Stromal cell of bone marrow (primary cell): ENCODE measurements at regions not wholly inside any gene's neighbourhood (a gene's known extent, or its start where the extent isn't known, plus 50 kb on each side); places are given as distances from the start of the nearest gene placed in this dataset.
"Not testable (repeated sequence)": the region's sequence is repeated elsewhere in the genome, so short reads cannot be mapped to it uniquely, and the experiment has no call there.

ENCODE experiments used
- DNase-seq: peaks from one replicate; pipeline ENCODE4 v3.0.0-alpha.2; 2012; ENCODE audit warnings: low read depth

DNA sequence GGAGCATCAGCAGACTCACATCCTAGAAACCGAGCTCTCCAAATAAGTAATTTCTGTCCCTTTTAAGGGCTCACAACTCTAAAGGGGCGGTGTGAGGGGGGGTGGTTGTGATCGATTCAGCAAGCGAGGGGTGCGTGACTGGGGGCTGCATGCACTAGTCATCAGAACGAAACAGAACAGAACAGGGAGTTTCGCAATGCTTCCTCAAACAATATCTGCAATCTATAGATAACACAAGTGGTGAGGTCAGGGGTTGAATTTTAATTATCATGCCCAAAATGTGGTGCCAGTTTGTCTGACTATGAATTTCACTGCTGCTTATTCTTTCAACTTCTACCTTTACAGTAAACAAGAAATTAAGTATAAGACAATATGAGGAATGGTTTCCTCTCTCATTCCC is 1003.0 kb upstream of the NCAM2 start:
- no peak for DNase-seq

DNA sequence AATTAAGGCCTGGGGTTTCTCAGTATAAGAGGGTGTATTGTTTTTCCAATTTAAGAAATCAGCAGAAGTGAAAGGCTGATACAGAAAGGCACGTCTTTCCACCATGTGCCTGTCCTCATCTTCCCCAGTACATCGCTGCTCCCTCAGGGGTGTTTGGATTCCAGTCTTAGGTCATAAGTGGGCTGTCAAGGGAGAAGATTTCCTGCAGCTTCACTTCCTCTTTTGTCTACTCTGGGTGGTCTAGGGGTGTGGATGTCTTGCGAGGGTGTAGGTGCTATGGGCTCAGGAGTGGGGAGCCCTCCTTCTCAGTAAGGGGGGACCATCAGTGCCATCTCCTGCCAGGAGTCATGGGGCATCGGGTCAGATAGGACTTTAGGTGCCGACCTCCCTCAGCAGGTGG is 999.8 kb upstream of the NCAM2 start:
- DNase-seq = no peak

DNA sequence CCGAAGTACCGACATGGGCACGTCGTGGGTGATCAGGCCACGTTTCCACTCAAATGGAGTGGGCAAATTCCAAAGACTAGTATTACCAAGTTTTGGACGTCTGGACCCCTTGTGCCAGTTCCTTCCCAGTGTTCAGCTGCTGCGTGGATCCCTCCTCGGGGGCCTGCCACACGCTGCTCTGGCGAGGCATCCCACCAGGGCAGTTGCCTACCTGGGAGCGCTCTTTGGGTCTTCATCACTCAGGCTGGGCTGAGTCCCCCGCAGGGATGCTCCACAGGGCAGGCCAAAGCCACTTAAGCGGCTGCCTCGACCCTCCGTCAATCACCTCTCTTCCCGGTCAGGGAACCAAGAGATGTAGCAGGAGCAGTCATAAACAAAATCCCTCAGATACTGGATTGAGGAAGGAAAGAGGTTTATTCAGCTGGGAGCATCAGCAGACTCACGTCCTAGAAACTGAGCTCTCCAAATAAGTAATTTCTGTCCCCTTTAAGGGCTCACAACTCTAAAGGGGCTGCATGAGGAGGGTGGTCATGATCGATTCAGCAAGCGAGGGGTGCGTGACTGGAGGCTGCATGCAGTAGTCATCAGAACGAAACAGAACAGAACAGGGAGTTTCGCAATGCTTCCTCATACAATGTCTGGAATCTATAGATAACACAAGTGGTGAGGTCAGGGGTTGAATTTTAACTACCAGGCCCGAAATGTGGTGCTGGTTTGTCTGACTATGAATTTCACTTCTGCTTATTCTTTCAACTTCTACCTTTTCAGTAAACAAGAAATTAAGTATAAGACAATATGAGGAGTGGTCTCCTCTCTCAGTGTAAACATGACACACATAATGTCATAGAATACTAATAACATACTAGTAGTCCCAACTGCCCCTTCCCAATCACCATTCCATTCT is 998.6 kb upstream of the NCAM2 start:
- DNase-seq = no peak

DNA sequence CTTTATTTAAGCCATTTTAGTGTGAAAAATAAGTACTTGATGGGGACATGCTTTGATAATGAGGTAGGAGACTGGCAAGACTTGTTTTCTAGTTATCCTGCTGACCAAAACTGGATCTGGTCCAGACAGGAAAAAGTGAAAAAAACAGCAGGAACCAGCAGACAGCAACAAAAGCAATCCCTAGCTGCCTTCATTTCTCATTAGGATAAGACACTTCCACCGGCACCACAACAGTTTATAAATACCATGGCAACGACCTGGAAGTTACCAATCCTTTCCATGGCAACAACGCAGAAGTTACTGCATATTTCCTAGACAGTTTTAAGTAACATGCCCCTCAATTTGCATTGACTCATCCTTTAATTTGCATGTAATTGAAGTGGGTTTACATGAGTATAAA is 993.8 kb upstream of the NCAM2 start:
- DNase-seq = no peak

DNA sequence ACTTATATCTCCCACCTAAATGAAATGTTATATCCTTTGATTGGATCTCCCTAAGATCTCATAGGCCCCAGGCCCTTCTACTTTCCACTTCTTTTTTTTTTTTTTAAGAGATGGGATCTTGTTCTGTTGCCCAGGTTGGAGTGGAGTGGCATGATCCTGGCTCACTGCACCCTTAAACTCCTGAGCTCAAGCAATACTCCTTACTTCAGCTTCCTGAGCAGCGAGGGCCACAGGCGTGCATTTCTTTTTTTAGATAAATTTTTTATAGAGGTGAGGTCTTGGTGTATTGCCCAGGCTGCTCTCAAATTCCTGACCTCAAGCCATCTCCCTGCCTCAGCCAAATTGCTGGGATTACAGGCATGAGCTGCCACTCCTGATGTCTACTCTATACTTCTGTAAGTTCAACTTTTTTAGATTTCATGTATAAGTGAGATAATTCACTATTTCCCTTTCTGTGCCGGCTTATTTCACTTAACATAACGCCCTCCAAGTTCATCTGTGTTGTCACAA is 987.5 kb upstream of the NCAM2 start:
- no peak for DNase-seq

DNA sequence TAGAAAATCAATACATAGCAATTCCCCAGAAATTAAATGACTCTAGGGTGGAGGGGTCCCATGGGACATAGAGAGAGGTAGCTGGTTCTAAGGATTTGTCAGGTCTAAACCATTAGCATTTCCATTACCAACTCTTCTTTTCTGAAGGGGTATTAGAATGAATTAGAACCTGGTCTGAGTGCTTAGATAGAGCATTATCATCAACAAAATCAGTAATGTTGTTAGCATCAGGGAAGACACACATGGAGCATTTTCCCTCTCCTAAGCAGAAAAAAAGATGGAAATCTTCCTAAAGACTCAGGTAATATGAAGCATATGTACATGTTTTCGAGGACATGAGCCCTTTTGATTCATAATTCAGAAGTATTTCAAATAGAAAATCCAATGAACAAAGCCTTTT is 984.4 kb upstream of the NCAM2 start:
- no peak for DNase-seq

DNA sequence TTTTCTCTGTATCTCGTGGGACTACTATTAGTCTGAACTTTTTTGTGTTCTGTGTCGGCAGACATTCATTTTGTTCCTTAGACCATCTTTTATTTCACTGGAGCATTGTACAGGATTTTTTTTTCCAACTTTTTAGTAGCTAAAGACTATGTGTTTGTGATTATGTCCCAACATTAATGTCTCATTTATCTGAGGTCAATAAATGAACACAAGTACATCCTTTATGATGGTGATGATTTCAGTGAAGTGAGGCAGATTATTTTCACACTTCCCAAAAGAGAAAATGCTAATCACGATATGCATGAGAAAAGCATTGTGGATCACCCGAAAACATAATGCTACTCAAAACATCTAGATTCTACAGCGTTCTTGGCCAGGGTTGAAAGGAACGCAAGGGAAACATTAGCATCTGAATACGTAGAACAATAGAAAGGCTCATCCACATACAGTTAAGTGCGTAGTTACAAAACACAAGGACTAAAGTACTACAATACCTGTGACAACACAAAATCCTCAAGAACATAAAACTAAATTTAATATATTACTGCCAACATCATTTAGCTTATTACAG is 981.7 kb upstream of the NCAM2 start:
- DNase-seq = no peak

DNA sequence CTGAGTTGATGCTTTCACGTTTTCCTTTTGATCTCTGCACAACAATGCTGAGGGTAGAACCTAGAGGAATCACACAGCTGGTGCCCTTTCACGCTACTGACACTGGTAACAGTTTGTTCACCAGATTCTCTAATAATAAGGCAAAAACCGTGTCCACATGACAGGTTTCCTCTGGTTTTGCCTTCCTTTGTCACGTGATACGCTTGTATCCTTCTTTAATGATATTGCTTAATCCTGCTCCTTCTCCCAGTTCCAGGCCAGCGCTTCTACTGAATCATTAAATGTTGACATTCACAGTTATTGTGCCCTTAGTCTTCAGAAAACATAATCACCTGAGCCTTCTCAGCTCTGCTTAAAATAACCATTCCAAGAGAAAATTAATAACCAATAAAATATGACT is 978.2 kb upstream of the NCAM2 start:
- DNase-seq = no peak

DNA sequence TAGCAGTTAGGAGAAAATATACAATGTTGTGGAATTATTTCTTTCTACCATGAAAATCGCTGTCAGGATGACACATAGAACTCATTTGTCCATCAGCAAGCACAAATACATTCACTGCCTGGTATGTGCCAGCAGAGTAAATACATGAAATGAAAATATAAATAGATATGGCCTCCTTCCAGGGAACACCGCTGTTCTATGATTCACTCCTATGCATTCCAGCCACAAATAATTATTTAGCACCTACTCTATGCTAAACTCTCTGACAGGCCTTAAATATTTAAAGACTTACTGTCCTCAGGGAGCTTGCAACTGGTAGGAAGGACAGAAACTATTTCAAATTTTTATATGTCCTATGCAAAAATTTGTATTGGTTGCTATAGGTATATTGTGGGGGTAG is 975.0 kb upstream of the NCAM2 start:
- no peak for DNase-seq

DNA sequence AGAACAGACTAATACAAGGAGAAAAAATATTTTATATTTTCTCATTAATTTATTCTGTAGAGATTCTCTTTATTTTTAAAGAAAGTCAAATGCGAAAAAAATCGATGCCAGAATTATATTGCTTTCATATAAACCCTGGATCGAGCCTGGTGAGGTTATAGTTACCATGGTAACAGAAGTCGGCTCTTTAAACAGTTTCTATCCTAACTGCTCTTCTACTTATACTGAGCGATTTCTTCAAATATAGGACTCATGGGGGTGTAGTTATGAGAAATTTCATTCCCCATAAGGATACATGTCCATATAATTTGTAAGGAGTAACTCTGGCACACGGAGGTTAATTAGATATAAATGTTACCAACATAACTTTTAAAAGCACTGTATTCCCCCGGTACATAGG is 973.5 kb upstream of the NCAM2 start:
- DNase-seq = no peak

DNA sequence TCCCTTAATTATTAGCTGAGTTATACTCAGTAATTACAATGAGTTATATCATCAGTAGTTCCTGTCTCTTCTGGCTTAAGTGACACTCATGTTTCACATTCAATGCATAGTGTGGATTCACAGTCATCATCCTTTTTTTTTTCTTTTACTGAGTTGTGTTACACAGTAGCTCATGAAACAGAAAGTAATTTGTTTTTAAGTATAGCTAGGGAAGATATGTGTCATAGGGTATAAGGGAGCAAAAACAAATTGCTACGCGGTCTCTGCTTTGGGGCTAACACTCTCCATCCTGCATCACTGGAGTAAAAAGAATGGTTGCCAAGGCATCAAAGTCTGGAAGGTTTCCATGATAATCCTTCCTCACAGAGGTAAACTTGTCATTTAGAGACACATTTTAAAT is 971.7 kb upstream of the NCAM2 start:
- DNase-seq = no peak

DNA sequence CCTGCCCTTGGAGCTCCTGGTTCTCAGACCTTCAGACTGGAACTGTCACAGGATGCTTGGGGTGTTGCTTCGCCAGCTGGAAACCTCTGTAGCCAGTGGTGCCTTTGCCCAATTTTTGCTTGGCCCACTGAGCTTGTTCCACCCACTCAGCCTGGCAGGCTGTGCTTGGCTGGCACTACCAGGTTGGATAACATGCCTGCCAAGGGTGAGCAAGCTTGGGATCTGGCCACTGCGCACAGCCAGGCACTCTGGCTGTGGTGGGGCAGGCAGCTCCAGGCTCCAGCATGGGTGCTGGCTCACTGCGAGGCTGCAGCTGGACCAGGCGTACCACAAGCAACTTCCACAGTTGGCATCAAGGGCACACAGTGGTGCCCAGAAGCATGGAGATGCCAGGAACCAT is 967.8 kb upstream of the NCAM2 start:
- no peak for DNase-seq

DNA sequence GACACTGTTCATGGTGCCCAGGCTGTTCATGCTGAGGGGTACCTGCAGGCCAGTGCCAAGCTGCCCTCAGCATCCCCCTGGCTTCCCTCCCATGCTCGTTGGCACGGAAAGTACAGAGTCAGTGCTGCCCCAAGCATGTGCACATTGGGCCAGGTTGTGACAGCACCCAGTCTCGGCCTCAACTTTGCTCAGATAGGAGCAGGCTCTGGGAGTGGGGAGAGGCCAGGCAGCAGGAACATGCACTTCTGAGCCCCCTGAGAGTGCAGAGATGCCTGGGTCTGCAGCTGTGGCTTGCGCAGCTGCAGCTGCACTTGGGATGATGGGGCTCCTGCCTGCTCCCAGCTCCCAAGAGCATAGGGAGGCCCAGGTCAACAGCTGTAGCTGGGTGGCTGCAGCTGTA is 966.4 kb upstream of the NCAM2 start:
- DNase-seq = no peak

DNA sequence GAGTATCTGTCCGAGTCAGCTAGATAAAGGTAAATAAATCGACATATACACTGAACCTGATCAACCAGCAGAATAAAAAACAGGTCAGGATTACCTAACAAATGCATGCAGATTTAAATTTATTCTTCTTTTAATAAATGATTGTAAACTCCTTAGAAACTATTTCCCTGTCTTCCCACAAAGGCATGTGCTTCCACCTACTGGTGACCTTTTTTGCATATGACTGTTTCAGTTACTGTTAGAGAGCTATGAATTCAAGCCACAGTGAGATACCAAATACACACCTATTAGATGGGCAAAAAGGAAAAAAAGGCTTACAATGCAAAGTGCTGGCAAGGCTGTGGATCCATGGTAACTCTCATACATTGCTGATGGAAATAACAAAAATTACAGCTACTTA is 957.4 kb upstream of the NCAM2 start:
- DNase-seq = no peak

DNA sequence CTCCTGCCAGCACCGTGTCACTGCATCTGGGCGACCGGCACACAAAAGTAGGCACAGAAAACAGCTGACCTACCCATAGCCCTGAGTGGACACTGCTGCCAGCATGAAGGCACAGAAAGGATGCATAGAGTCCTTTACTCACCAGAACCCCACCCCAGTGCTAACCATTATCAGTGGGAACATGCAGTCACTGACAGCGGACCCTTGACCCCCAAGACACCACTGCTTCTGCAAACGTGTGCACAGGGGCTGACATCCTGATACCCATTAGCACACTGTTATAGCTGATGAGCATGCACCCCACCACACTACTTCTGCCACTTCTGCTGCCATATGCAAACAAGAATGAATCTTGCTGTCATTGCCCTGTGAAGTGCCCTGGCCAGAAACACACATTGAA is 953.0 kb upstream of the NCAM2 start:
- DNase-seq = no peak

DNA sequence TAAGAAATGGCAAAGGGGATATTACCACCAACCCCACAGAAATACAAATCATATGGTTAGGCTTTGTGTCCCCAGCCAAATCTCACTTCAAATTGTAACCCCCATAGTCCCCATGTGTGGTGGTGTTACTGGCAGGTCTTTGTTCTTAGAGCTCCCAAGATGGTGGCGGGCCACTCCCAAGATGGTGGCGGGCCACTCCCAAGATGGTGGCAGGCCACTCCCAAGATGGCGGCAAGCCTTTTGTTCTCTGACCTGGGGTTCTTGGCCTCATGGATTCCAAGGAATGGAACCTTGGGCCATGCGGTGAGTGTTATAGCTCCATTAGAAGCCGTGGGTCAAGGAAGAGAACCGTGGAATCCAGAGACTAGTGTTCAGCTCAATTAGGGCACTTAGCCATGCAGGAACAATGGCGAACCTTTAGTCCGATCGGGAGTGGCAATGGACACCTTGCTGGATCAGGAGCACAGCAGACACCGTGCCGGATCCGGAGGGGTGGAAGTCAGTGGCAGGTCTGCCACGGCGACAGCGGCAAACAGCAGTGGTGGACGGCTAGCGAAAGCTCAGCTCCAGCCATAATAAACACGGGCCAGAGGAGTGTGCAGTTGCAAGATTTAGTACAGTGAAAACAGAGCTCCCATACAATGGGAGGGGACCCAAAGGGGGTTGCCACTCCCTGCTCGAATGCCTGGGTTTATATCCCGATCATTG is 949.9 kb upstream of the NCAM2 start:
- DNase-seq = not testable (repeated sequence)

DNA sequence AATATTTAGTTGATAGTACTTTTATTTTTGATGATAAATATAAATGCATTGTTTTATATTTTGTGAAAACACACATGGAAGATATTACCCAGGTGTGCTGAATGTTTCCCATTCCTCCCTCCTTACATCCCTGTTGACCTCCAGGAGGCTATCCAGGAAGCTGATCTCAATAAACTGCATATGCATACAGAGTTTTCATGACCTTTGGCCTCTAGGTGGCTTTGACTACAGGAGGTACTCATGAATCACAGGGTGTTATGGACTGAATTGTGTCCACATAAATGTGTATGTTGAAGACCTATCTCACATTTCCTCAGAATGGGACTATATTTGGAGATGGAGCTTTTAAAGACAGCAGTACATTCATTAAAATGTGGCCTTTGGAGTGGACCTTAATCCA is 914.9 kb upstream of the NCAM2 start:
- no peak for DNase-seq

DNA sequence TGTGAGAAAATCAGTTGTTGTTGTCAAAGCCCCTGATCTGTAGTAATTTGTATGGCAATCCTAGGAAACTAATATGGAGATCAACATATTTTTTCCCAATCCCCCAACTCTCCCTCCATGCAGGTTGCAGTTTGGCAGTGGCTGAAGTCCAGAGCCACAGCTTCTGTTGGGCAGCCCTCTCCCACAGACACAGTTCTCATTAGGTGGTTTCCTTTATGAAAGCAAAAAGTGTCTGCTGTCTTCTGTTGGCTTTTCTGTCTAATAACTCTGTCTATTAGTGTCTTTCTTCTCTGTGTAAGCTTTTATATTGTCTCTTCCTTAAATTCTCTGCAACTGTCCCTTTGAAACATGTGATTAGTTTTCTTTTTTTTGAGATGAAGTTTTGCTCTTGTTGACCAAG is 914.3 kb upstream of the NCAM2 start:
- no peak for DNase-seq

DNA sequence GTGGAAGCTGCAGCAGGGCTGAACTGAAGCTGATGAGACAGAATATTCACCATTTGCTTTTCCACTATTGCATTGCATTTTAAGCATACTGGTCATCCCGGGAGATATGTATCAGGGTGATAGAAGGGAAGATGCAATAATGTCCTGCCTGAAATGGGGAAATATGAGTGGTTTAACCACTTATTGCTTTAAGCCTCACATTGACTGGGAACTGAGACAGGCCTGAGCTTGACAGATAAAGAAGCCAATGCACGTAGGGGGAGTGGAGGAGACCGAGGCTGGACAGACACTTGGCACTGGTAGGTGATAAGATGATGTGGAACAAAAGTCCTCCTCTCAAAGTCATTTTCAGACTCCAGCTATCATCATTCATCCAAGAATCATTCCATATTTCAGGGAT is 911.7 kb upstream of the NCAM2 start:
- no peak for DNase-seq

DNA sequence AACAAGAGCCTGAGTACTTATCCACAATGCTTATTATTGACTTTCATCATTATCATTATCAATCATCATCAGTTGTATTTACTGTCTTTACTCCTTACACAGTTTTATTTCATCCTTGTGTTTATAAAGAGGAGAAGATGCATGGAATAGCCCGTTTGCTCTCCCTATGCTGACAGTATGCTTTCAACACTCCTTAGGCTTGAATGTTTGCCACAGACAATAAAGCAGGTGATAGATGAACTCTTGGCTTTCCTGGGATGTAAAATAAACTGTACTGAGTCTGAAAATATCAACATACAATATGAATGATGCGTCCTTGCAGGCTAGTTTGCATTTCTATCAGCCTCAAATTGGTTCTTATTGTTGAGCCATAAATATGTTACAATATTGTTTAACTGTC is 891.8 kb upstream of the NCAM2 start:
- DNase-seq = no peak

DNA sequence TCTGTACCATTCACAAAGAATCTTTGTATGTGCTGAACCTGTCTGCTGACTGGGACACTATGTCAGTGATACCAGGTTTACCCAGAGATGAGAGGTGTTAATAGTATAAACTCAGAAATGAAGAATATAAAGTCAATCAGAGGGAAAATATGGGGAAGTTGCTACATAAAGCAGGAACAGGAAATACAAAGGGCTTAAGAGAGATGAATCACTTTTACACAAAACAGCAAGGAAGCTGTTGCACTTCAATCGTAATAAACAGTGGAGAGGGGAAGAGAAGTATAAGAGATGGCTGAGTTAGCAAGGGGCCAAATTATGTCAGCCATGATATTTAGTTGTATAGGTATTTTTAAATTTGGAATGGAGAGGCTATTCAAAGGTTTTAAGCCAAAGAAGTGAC is 890.2 kb upstream of the NCAM2 start:
- DNase-seq = no peak

DNA sequence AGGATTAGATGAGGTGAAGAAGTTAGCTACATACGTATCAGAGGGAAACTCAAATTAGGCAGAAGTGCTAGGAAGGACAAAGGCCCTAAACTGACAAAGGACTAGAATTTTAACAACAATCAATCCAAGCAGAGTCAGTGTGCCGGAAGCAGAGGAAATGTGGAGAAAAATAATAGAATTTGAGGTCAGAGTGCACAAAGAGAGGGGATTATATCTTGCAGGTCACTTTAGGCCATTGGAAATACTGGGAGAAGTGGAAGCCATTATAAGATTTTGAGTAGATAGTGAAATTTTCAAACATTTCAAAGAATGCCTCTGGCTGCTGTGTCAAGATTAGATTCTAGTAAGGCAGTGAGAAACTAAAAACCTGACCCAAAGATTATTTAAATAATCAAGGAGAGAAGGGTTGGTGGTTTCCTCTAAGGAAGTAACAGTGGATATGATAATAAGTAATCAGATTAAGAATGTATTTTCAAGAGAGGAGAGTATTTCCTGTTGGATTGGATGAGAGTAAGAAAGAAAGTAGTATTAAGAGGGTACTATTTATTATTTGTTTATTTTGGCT is 889.2 kb upstream of the NCAM2 start:
- DNase-seq = no peak

DNA sequence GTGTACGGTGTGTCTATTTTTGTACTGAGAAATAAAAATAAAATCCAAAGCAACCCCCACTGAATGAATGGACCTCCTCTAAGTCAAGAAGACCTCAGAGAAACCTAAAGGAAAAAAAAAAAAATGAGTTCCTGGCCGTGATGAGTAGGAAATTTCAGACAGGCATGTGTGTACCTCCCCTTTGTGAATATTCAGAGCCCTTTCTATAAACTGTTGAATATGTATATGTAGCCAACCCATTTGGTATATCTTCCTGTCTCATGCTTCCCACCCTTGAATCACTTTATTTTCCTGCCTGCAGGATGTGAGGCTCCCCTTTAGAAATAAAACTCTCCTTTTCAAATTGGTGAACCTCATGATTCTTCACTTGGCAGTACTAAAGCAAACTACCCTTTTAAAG is 887.8 kb upstream of the NCAM2 start:
- DNase-seq = no peak
